ENCODE measurements at regions not wholly inside any gene's neighbourhood (a gene's known extent, or its start where the extent isn't known, plus 50 kb on each side); places are given as distances from the start of the nearest gene placed in this dataset.
"Not testable (repeated sequence)": the region's sequence is repeated elsewhere in the genome, so short reads cannot be mapped to it uniquely, and the experiment has no call there.

DNA sequence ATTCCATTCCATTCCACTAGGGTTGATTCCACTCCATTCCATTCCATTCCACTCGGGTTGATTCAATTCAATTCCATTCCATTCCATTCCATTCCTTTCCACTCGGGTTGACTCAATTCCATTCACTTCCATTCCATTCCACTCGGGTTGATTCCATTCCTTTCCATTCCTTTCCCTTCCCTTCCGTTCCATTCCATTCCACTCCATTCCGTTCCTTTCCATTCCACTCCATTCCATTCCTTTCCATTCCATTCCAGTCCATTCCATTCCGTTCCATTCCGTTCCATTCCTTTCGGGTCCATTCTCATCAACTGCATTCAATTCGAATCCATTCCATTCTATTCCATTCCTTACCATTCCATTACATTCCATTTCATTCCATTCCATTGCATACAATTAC, 1135.3 kb downstream of the RPIA start:
- TF ChIP-seq, protein P1, sequence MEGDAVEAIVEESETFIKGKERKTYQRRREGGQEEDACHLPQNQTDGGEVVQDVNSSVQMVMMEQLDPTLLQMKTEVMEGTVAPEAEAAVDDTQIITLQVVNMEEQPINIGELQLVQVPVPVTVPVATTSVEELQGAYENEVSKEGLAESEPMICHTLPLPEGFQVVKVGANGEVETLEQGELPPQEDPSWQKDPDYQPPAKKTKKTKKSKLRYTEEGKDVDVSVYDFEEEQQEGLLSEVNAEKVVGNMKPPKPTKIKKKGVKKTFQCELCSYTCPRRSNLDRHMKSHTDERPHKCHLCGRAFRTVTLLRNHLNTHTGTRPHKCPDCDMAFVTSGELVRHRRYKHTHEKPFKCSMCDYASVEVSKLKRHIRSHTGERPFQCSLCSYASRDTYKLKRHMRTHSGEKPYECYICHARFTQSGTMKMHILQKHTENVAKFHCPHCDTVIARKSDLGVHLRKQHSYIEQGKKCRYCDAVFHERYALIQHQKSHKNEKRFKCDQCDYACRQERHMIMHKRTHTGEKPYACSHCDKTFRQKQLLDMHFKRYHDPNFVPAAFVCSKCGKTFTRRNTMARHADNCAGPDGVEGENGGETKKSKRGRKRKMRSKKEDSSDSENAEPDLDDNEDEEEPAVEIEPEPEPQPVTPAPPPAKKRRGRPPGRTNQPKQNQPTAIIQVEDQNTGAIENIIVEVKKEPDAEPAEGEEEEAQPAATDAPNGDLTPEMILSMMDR (IDR thresholded peaks at IDR 0.05) = not testable (repeated sequence)
- TF ChIP-seq POLR2A, POLR2AphosphoS5 (IDR thresholded peaks at IDR 0.05): not testable (repeated sequence)

Data from suprapubic skin (tissue), 4 donors.